HCT116 (cell line): ENCODE measurements at regions not wholly inside any gene's neighbourhood (a gene's known extent, or its start where the extent isn't known, plus 50 kb on each side); places are given as distances from the start of the nearest gene placed in this dataset.

Experiments used
- ATAC-seq: fragments of 200-7000 bp; cut with Tn5 transposase; 2 replicates; pipeline ENCODE4 v1.9.1; 2020; ENCODE audit warnings: mild to moderate bottlenecking, moderate library complexity
- BruUV-seq: library from RNA; stranded (reverse); fragments of 400-500 nt; replicated peaks from 2 replicates; lab custom pipeline; 2021; lab: Mats Ljungman, UMichigan
- CTCF ChIA-PET: fragments of 300-600 bp; sonication (Branson Sonifier 250); formaldehyde crosslinking; loops from one replicate; lab custom pipeline; 2021; ENCODE audit warnings: antibody characterized with exemption; lab: Charles Lee
- POLR2A ChIA-PET: fragments of 300-600, 350-600 bp; sonication (Branson Sonifier 250); formaldehyde crosslinking; loops from one replicate; lab custom pipeline; 2021; ENCODE audit warnings: antibody characterized with exemption; lab: Charles Lee
- RAD21 ChIA-PET, 2 experiments: fragments of 300-600 bp; sonication (Branson Sonifier 250); formaldehyde crosslinking; loops; one replicate each; lab custom pipeline; 2023; ENCODE audit warnings: low total read pairs in 2 of 2; ENCODE audit not compliant: uncharacterized antibody in 2 of 2, unreplicated experiment in 2 of 2, low non-redundant PET in 1 of 2; lab: Charles Lee
- DNase-seq: peaks from one replicate; pipeline ENCODE4 v3.0.0-alpha.2; 2010; ENCODE audit warnings: low read depth, low spot score
- H2AFZ ChIP-seq: fragments of 200-600 bp; shearing (Covaris generic), sonication (generic); 2 replicates; pipeline ENCODE4 v1.6.1; 2017; ENCODE audit warnings: low read depth, mixed run types, mixed read lengths, antibody characterized with exemption, low read length; ENCODE audit not compliant: poor library complexity, severe bottlenecking
- H3K27ac ChIP-seq: 2 replicates; pipeline ENCODE4 v1.5.1; 2012; ENCODE audit warnings: low read depth, low read length
- H3K27me3 ChIP-seq: fragments of 200-600 bp; sonication (generic); 2 replicates; pipeline ENCODE4 v1.6.1; 2016; ENCODE audit warnings: mixed run types, low read length, mixed read lengths; ENCODE audit not compliant: insufficient read depth
- H3K36me3 ChIP-seq, 2 experiments: fragments of 200-500 bp in 1 of 2; fragments of 200-600 bp in 1 of 2; sonication (Bioruptor generic) in 1 of 2; sonication (generic) in 1 of 2; 2 replicates each; pipeline versions ENCODE4 v1.5.1 to v1.6.1; 2014 to 2016; ENCODE audit warnings: low read length in 2 of 2, inconsistent platforms in 1 of 2, mixed read lengths in 1 of 2, mixed run types in 1 of 2; ENCODE audit not compliant: insufficient read depth in 2 of 2, control insufficient read depth in 1 of 2
- H3K4me1 ChIP-seq, 2 experiments: fragments of 200-600 bp in 1 of 2; sonication (generic) in 1 of 2; 2 replicates each; pipeline versions ENCODE4 v1.5.1 to v1.6.1; 2012 to 2017; ENCODE audit warnings: low read length in 2 of 2, inconsistent platforms in 1 of 2, mild to moderate bottlenecking in 1 of 2, mixed read lengths in 1 of 2, mixed run types in 1 of 2, moderate library complexity in 1 of 2; ENCODE audit not compliant: insufficient read depth in 2 of 2, control insufficient read depth in 1 of 2
- H3K4me2 ChIP-seq: fragments of 200-600 bp; sonication (generic); 2 replicates; pipeline ENCODE4 v1.6.1; 2017; ENCODE audit warnings: mixed run types, low read length, mixed read lengths
- H3K4me3 ChIP-seq, 2 experiments: fragments of 200-600 bp in 1 of 2; sonication (generic) in 1 of 2; replicated peaks in 1 of 2; 2 replicates each; pipeline ENCODE4 v1.5.1; 2011 to 2016; ENCODE audit warnings: low read length in 2 of 2, control low read depth in 1 of 2, low read depth in 1 of 2, mild to moderate bottlenecking in 1 of 2, mixed read lengths in 1 of 2, mixed run types in 1 of 2
- H3K79me2 ChIP-seq: fragments of 200-600 bp; sonication (generic); 2 replicates; pipeline ENCODE4 v1.6.1; 2017; ENCODE audit warnings: mild to moderate bottlenecking, mixed run types, low read length, moderate library complexity, mixed read lengths; ENCODE audit not compliant: insufficient read depth
- H3K9ac ChIP-seq: fragments of 200-600 bp; sonication (generic); 2 replicates; pipeline ENCODE4 v1.6.1; 2016; ENCODE audit warnings: low read length, mixed read lengths
- H3K9me2 ChIP-seq: fragments of 200-600 bp; sonication (generic), shearing (Covaris generic); 2 replicates; pipeline ENCODE4 v1.6.1; 2017; ENCODE audit warnings: mixed run types, mild to moderate bottlenecking, moderate library complexity; ENCODE audit not compliant: insufficient read depth
- H3K9me3 ChIP-seq, 2 experiments: fragments of 200-500 bp in 1 of 2; fragments of 200-600 bp in 1 of 2; sonication (Bioruptor generic) in 1 of 2; sonication (generic) in 1 of 2; 2 replicates each; pipeline ENCODE4 v1.6.1; 2014 to 2017; ENCODE audit warnings: low read length in 2 of 2, mixed read lengths in 2 of 2, inconsistent platforms in 1 of 2, low read depth in 1 of 2, mild to moderate bottlenecking in 1 of 2, mixed run types in 1 of 2, moderate library complexity in 1 of 2; ENCODE audit not compliant: control insufficient read depth in 1 of 2, insufficient read depth in 1 of 2
- H4K20me1 ChIP-seq: fragments of 200-600 bp; sonication (generic), shearing (Covaris generic); 2 replicates; pipeline ENCODE4 v1.6.1; 2017; ENCODE audit warnings: mixed run types, mild to moderate bottlenecking, moderate library complexity; ENCODE audit not compliant: insufficient read depth
- CBX3 ChIP-seq: IDR thresholded peaks from 2 replicates; pipeline ENCODE4 v1.6.1; 2012; ENCODE audit warnings: low read depth
- CEBPB ChIP-seq: IDR thresholded peaks from 2 replicates; pipeline ENCODE4 v1.6.1; 2012; ENCODE audit warnings: low read depth
- EGR1 ChIP-seq: IDR thresholded peaks from 2 replicates; pipeline ENCODE4 v1.6.1; 2012; ENCODE audit warnings: low read depth
- ELF1 ChIP-seq: IDR thresholded peaks from 2 replicates; pipeline ENCODE4 v1.6.1; 2012; ENCODE audit warnings: low read depth, borderline replicate concordance
- EZH2phosphoT487 ChIP-seq: fragments of 200-600 bp; IDR thresholded peaks from 2 replicates; pipeline ENCODE4 v1.6.1; 2018; ENCODE audit warnings: antibody characterized with exemption, borderline replicate concordance
- POLR2AphosphoS5 ChIP-seq: IDR thresholded peaks from 2 replicates; pipeline ENCODE4 v1.6.1; 2011; ENCODE audit warnings: mild to moderate bottlenecking, low read depth, low read length, moderate library complexity
- RAD21 ChIP-seq: IDR thresholded peaks from 2 replicates; pipeline ENCODE4 v1.6.1; 2012; ENCODE audit warnings: low read depth, mild to moderate bottlenecking
- SIN3A ChIP-seq: IDR thresholded peaks from 2 replicates; pipeline ENCODE4 v1.6.1; 2012; ENCODE audit warnings: low read depth
- YY1 ChIP-seq: IDR thresholded peaks from 2 replicates; pipeline ENCODE4 v1.6.1; 2011; ENCODE audit warnings: low read length, low read depth, moderate library complexity, mild to moderate bottlenecking; ENCODE audit not compliant: insufficient replicate concordance; ENCODE audit errors: extremely low read depth
- ZFX ChIP-seq: fragments of 450-650 bp; IDR thresholded peaks from 2 replicates; pipeline ENCODE4 v1.6.1; 2017
- ZNF274 ChIP-seq: fragments of 200-500 bp; sonication (Bioruptor generic); IDR thresholded peaks from 2 replicates; pipeline ENCODE4 v1.6.1; 2014; ENCODE audit warnings: mild to moderate bottlenecking, low read depth, low read length, inconsistent platforms
- intact Hi-C: fragments of 100-400 bp; cut with micrococcal nuclease; formaldehyde crosslinking; loops from 2 replicates; pipeline ENCODE4 v1.10.0; 2022
- TF ChIP-seq, protein P1 (sequence below): IDR thresholded peaks from 2 replicates; pipeline ENCODE4 v1.6.1; 2011; ENCODE audit warnings: mild to moderate bottlenecking, low read length, moderate library complexity; ENCODE audit not compliant: insufficient replicate concordance; ENCODE audit errors: extremely low read depth
- TF ChIP-seq, protein P2 (sequence below): IDR thresholded peaks from 2 replicates; pipeline ENCODE4 v1.6.1; 2012
- TF ChIP-seq, protein P3 (sequence below): IDR thresholded peaks from 2 replicates; pipeline ENCODE4 v1.6.1; 2012; ENCODE audit warnings: low read depth
- TF ChIP-seq, protein P4 (sequence below), 3 experiments: fragments of 200-600 bp in 1 of 3; sonication (generic) in 1 of 3; IDR thresholded peaks in 2 of 3; conservative IDR thresholded peaks in 1 of 3; 2 replicates each; pipeline ENCODE4 v1.5.1; 2012 to 2017; ENCODE audit warnings: low read depth in 2 of 3, low read length in 2 of 3, antibody characterized with exemption in 1 of 3, borderline replicate concordance in 1 of 3, control low read depth in 1 of 3, mild to moderate bottlenecking in 1 of 3, mixed read lengths in 1 of 3, mixed run types in 1 of 3, moderate library complexity in 1 of 3; ENCODE audit not compliant: insufficient read depth in 1 of 3

DNA sequence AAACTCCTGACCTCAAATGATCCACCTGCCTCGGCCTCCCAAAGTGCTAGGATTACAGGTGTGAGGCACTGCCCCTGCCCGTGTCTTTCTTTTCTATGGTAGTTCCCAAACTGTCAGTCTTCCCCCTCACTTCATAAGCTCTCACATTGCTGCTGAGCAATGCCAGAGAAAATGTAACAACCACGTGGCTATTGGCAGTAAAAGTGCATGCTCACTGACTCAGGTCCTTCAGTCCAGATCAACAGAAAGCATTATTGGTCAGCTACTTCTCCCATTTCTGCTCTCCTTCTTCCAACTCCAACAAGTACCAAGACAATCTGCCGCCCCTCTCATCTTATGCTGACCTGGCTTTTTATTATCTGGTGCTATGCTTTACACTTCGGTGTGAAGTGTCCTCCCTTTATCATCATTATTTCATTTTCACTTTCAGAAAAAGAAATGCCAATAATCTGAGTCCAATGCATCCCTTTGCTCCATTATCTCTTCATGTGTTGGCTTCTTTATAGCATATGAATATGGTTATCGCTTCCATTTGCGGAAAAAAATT, 133.8 kb upstream of the UGT8 start (continued):
- TF ChIP-seq, protein P1, sequence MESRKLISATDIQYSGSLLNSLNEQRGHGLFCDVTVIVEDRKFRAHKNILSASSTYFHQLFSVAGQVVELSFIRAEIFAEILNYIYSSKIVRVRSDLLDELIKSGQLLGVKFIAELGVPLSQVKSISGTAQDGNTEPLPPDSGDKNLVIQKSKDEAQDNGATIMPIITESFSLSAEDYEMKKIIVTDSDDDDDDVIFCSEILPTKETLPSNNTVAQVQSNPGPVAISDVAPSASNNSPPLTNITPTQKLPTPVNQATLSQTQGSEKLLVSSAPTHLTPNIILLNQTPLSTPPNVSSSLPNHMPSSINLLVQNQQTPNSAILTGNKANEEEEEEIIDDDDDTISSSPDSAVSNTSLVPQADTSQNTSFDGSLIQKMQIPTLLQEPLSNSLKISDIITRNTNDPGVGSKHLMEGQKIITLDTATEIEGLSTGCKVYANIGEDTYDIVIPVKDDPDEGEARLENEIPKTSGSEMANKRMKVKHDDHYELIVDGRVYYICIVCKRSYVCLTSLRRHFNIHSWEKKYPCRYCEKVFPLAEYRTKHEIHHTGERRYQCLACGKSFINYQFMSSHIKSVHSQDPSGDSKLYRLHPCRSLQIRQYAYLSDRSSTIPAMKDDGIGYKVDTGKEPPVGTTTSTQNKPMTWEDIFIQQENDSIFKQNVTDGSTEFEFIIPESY, result no peak
- TF ChIP-seq POLR2AphosphoS5, result no peak
- TF ChIP-seq EZH2phosphoT487, result no peak
- TF ChIP-seq SIN3A, result no peak
- TF ChIP-seq RAD21, result no peak
- no peak for TF ChIP-seq CBX3
- no peak for TF ChIP-seq ZNF274
- TF ChIP-seq EGR1, result no peak

DNA sequence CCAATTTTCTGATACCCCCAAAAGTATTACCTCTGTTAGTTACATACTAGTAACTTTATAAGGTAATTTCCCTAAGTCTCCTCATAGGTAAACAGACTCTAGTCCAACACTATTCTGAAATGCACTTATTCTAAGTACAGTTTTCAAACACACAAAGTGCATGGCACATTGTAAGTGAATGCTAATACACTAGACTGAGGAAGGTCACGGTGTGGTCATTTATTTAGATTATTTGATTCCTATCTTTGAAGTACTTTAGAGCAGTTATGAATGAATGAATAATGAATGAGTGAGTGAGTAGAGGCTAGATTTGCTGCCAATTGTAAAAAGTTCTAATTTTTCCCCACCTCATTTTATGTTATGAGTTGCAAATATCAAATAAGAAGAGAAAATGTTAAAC, 132.8 kb upstream of the UGT8 start:
- CTCF ChIA-PET, result no interaction called here
- H3K9me2 ChIP-seq, result no peaks in the 10 kb centered on the region
- H2AFZ ChIP-seq, result no peak overlapping the region
- no peaks in the 10 kb centered on the region; the same call in 1 of the 2 replicates for H4K20me1 ChIP-seq
- DNase-seq (no peak), ATAC-seq (no peak)
- intact Hi-C loops, result no loop called here
- H3K4me1 ChIP-seq, result no peaks in the 10 kb centered on the region
- no peak overlapping the region for H3K9ac ChIP-seq
- POLR2A ChIA-PET, result no interaction called here
- no peak overlapping the region for H3K4me2 ChIP-seq
- H3K9me3 ChIP-seq, result no peaks in the 10 kb centered on the region
- H3K36me3 ChIP-seq, result no peaks in the 10 kb centered on the region
- RAD21 ChIA-PET, result no interaction called here
- no peak overlapping the region for H3K4me3 ChIP-seq
- H3K27ac ChIP-seq, result no peak overlapping the region
- H3K27me3 ChIP-seq, result no peaks in the 10 kb centered on the region
- BruUV-seq, result no TSS peak
- H3K79me2 ChIP-seq, result no peaks in the 10 kb centered on the region
- TF ChIP-seq CEBPB (no peak), ZFX (no peak), SIN3A (no peak), EGR1 (no peak), ELF1 (no peak), YY1 (no peak)
- TF ChIP-seq, protein P2, sequence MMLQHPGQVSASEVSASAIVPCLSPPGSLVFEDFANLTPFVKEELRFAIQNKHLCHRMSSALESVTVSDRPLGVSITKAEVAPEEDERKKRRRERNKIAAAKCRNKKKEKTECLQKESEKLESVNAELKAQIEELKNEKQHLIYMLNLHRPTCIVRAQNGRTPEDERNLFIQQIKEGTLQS, result no peak
- TF ChIP-seq, protein P3, sequence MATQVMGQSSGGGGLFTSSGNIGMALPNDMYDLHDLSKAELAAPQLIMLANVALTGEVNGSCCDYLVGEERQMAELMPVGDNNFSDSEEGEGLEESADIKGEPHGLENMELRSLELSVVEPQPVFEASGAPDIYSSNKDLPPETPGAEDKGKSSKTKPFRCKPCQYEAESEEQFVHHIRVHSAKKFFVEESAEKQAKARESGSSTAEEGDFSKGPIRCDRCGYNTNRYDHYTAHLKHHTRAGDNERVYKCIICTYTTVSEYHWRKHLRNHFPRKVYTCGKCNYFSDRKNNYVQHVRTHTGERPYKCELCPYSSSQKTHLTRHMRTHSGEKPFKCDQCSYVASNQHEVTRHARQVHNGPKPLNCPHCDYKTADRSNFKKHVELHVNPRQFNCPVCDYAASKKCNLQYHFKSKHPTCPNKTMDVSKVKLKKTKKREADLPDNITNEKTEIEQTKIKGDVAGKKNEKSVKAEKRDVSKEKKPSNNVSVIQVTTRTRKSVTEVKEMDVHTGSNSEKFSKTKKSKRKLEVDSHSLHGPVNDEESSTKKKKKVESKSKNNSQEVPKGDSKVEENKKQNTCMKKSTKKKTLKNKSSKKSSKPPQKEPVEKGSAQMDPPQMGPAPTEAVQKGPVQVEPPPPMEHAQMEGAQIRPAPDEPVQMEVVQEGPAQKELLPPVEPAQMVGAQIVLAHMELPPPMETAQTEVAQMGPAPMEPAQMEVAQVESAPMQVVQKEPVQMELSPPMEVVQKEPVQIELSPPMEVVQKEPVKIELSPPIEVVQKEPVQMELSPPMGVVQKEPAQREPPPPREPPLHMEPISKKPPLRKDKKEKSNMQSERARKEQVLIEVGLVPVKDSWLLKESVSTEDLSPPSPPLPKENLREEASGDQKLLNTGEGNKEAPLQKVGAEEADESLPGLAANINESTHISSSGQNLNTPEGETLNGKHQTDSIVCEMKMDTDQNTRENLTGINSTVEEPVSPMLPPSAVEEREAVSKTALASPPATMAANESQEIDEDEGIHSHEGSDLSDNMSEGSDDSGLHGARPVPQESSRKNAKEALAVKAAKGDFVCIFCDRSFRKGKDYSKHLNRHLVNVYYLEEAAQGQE, result no peak
- TF ChIP-seq, protein P1, result no peak
- TF ChIP-seq, protein P4, sequence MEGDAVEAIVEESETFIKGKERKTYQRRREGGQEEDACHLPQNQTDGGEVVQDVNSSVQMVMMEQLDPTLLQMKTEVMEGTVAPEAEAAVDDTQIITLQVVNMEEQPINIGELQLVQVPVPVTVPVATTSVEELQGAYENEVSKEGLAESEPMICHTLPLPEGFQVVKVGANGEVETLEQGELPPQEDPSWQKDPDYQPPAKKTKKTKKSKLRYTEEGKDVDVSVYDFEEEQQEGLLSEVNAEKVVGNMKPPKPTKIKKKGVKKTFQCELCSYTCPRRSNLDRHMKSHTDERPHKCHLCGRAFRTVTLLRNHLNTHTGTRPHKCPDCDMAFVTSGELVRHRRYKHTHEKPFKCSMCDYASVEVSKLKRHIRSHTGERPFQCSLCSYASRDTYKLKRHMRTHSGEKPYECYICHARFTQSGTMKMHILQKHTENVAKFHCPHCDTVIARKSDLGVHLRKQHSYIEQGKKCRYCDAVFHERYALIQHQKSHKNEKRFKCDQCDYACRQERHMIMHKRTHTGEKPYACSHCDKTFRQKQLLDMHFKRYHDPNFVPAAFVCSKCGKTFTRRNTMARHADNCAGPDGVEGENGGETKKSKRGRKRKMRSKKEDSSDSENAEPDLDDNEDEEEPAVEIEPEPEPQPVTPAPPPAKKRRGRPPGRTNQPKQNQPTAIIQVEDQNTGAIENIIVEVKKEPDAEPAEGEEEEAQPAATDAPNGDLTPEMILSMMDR (IDR thresholded peaks at IDR 0.05 in 2 of 3, conservative IDR thresholded peaks at IDR 0.05 in 1 of 3; ENCODE audit: borderline replicate concordance in 1 of 3, insufficient read depth in 1 of 3, low read depth in 2 of 3, low read length in 2 of 3), result no peak
